MCF 10A (cell line): ENCODE measurements at regions not wholly inside any gene's neighbourhood (a gene's known extent, or its start where the extent isn't known, plus 50 kb on each side); places are given as distances from the start of the nearest gene placed in this dataset.

ENCODE experiments used
- BruUV-seq: library from RNA; stranded (reverse); fragments of 400-500 nt; replicated peaks from 2 replicates; lab custom pipeline; 2021; lab: Mats Ljungman, UMichigan
- CTCF ChIA-PET: fragments of 300-600 bp; sonication (Branson Sonifier 250); formaldehyde crosslinking; extraction: SDS; loops from one replicate; lab custom pipeline; 2021; ENCODE audit warnings: antibody characterized with exemption, inconsistent platforms; lab: Yijun Ruan, JAX
- POLR2A ChIA-PET: fragments of 300-600, 350-650 bp; sonication (Branson Sonifier 250); formaldehyde crosslinking; extraction: SDS; loops from one replicate; lab custom pipeline; 2020; ENCODE audit warnings: antibody characterized with exemption, inconsistent platforms; lab: Yijun Ruan, JAX
- DNase-seq: peaks from one replicate; pipeline ENCODE4 v3.0.0-alpha.2; 2018; ENCODE audit not compliant: unreplicated experiment
- H3K27ac Mint-ChIP-seq: one replicate; pipeline ENCODE4 v1.8.0; 2022; ENCODE audit warnings: mild to moderate bottlenecking, low read depth, mixed read lengths; ENCODE audit not compliant: unreplicated experiment
- H3K27me3 Mint-ChIP-seq: one replicate; pipeline ENCODE4 v1.8.0; 2022; ENCODE audit warnings: mixed read lengths; ENCODE audit not compliant: insufficient read depth, unreplicated experiment
- H3K36me3 Mint-ChIP-seq: one replicate; pipeline ENCODE4 v1.8.0; 2022; ENCODE audit warnings: mild to moderate bottlenecking, moderate library complexity, mixed read lengths; ENCODE audit not compliant: insufficient read depth, unreplicated experiment
- H3K4me1 Mint-ChIP-seq: one replicate; pipeline ENCODE4 v1.8.0; 2022; ENCODE audit warnings: mixed read lengths; ENCODE audit not compliant: insufficient read depth, unreplicated experiment
- H3K4me3 Mint-ChIP-seq: one replicate; pipeline ENCODE4 v1.8.0; 2022; ENCODE audit warnings: mild to moderate bottlenecking, moderate library complexity, mixed read lengths; ENCODE audit not compliant: unreplicated experiment
- H3K9me3 Mint-ChIP-seq: one replicate; pipeline ENCODE4 v1.8.0; 2022; ENCODE audit warnings: mixed read lengths; ENCODE audit not compliant: unreplicated experiment
- CTCF ChIP-seq: fragments of 200-600 bp; IDR thresholded peaks from one replicate; pipeline ENCODE4 v1.8.0; 2022; ENCODE audit warnings: antibody characterized with exemption, mild to moderate bottlenecking; ENCODE audit not compliant: unreplicated experiment
- intact Hi-C: fragments of 100-400 bp; cut with micrococcal nuclease; formaldehyde crosslinking; loops from 2 replicates; pipeline ENCODE4 v1.14.1; 2022

DNA sequence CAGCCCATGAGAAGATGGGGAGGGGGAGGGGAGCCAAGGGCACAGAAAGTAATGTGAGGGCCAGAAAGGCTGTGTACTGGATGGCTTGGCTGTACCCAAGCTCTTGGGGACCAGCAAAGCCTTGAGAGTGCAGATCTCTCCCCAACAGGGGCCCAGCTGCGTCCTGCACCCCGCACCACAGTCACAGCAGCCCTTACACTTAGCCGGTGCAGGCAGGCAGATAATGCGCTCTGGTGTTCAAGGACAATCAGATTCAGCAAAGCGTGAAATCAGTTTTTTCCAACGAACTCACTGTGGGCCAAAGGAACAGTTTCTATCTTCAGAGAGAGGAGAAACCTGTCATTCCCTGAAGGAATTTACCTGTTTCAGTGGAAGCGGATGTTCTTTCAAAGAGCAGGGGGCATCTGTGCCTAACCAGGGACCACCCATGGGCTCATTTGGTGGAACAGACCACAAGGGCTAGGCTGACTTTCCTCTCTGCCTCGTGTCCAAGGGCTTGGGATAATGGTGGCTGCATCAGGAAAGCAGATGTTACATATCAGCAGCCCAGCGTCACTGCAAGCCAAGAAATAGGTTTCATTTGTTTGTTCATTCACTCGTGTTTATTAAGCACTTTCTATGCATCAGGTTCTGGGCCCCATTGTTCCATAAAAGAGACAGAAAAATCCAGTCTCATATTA, 81.2 kb upstream of the SPON1 start:
- peaks cover 16% of the 10 kb centered on the region for H3K4me1 Mint-ChIP-seq

DNA sequence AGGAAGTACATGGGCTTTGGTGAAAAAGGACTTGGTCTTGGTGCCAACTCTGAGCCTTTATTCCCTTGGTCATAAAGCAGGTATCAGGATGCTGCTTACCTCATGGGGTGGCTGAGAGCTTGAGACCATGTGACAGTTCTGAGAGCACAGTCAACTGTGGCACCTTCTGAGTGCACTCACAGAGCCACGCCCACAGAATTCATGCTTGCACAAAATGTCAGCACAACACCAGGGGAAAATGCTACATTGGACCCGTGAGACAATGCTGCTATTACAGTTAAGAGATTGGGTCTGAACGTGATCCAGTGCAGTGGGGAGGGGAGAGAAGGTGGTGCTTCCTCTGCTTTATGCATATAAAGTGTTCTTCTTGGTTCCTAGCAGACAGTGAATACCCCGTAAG, 79.5 kb upstream of the SPON1 start:
- Mint-ChIP-seq H3K27ac (no peak overlapping the region), H3K36me3 (peaks cover 6% of the 10 kb centered on the region), H3K27me3 (no peaks in the 10 kb centered on the region), H3K9me3 (no peaks in the 10 kb centered on the region), H3K4me3 (no peak overlapping the region), H3K4me1 (peaks cover 16% of the 10 kb centered on the region)
- no peak for TF ChIP-seq CTCF
- ChIA-PET CTCF (interaction anchor here (1.0 kb wide), 1 partner anchor 24 kb away, joined by 3 read pairs; no protein-coding TSS in a partner anchor), POLR2A (no interaction called here)
- DNase-seq: no peak
- intact Hi-C loops: no loop called here
- no TSS peak for BruUV-seq

More for the DNA sequence above, 81.2 kb upstream of the SPON1 start:
- H3K27ac Mint-ChIP-seq: no peak overlapping the region
- POLR2A ChIA-PET: no interaction called here
- CTCF ChIA-PET: no interaction called here
- no peaks in the 10 kb centered on the region for H3K27me3 Mint-ChIP-seq
- TF ChIP-seq CTCF: no peak
- H3K36me3 Mint-ChIP-seq: no peaks in the 10 kb centered on the region
- no peak for DNase-seq
- H3K9me3 Mint-ChIP-seq: no peaks in the 10 kb centered on the region
- H3K4me3 Mint-ChIP-seq: no peak overlapping the region
- intact Hi-C loops: no loop called here
- BruUV-seq: no TSS peak

GRCh38 chr11:13883589-13883988, 78.9 kb upstream of the SPON1 start:
- H3K9me3 Mint-ChIP-seq: no peaks in the 10 kb centered on the region
- H3K4me3 Mint-ChIP-seq: no peak overlapping the region
- no TSS peak for BruUV-seq
- peaks cover 6% of the 10 kb centered on the region for H3K36me3 Mint-ChIP-seq
- no peak overlapping the region for H3K27ac Mint-ChIP-seq
- ChIA-PET POLR2A (no interaction called here), CTCF (interaction anchor here (1.0 kb wide), 2 partner anchors 12 to 24 kb away, joined by 3 read pairs; no protein-coding TSS in a partner anchor)
- DNase-seq: no peak
- intact Hi-C loops: no loop called here
- peaks cover 16% of the 10 kb centered on the region for H3K4me1 Mint-ChIP-seq
- no peaks in the 10 kb centered on the region for H3K27me3 Mint-ChIP-seq
- no peak for TF ChIP-seq CTCF

GRCh38 chr11:13884158-13884799, 78.2 kb upstream of the SPON1 start:
- H3K27ac Mint-ChIP-seq: no peak overlapping the region
- TF ChIP-seq CTCF: no peak
- H3K4me1 Mint-ChIP-seq: peaks cover 16% of the 10 kb centered on the region
- peaks cover 6% of the 10 kb centered on the region for H3K36me3 Mint-ChIP-seq
- ChIA-PET POLR2A (interaction anchor here (0.7 kb wide), 1 partner anchor 145 kb away, joined by 3 read pairs; no protein-coding TSS in a partner anchor), CTCF (interaction anchor here (0.5 to 1.0 kb wide), 2 partner anchors 12 to 572 kb away, joined by 3 read pairs; no protein-coding TSS in a partner anchor)
- intact Hi-C loops: no loop called here
- BruUV-seq: no TSS peak
- H3K4me3 Mint-ChIP-seq: no peak overlapping the region
- no peaks in the 10 kb centered on the region for H3K9me3 Mint-ChIP-seq
- no peaks in the 10 kb centered on the region for H3K27me3 Mint-ChIP-seq
- DNase-seq: peak; percentile 61
